ENCODE measurements at regions not wholly inside any gene's neighbourhood (a gene's known extent, or its start where the extent isn't known, plus 50 kb on each side); places are given as distances from the start of the nearest gene placed in this dataset.

DNA sequence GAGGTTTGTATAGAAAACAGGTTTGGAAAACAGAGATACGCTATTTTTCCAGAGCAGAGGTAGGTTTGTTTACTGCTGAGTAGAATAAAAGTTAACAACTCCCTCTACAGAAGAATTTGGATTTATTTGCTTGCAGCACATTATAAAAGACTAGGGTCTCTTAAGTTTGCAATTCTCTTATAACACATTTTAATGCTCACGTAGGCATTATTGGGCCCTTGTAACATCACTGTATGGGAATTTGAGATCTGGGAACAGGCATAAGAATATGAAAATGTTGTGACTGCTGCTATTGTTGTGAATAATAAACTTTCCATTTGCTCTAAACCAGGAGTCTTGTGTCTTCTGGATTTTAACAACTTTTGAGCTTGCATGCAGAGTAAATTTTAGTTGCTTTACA is 128.3 kb upstream of the CADM2 start:
- Histone ChIP-seq H3K27ac (ENCODE audit: low read depth in 1 of 2, low read length in 2 of 2) (no peak overlapping the region), H3K9ac (ENCODE audit: low read depth in 1 of 2, low read length in 2 of 2) (no peak overlapping the region), H3K9me3 (ENCODE audit: control insufficient read depth in 4 of 4, low read length in 3 of 4) (no peaks in the 10 kb centered on the region), H3K4me3 (ENCODE audit: low read depth in 1 of 3, low read length in 3 of 3) (no peak overlapping the region), H3K36me3 (ENCODE audit: control insufficient read depth in 4 of 4, insufficient read depth in 3 of 4, low read depth in 1 of 4, low read length in 3 of 4) (no peaks in the 10 kb centered on the region), H3K4me1 (ENCODE audit: control insufficient read depth in 4 of 4, insufficient read depth in 4 of 4, low read length in 3 of 4) (no peaks in the 10 kb centered on the region), H3K27me3 (ENCODE audit: control insufficient read depth in 4 of 4, insufficient read depth in 4 of 4, low read length in 3 of 4) (no peaks in the 10 kb centered on the region)
- TF ChIP-seq ATF3 (IDR thresholded peaks at IDR 0.05) = no peak
- TF ChIP-seq, protein P1, sequence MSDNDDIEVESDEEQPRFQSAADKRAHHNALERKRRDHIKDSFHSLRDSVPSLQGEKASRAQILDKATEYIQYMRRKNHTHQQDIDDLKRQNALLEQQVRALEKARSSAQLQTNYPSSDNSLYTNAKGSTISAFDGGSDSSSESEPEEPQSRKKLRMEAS (IDR thresholded peaks at IDR 0.05) = no peak
- TF ChIP-seq EGR1 (IDR thresholded peaks at IDR 0.05; ENCODE audit: low read depth in 2 of 2) = no peak
- no peak for TF ChIP-seq GABPA (IDR thresholded peaks at IDR 0.05 in 1 of 2, conservative IDR thresholded peaks at IDR 0.05 in 1 of 2)
- TF ChIP-seq RAD21 (IDR thresholded peaks at IDR 0.05) = no peak
- TF ChIP-seq, protein P2, sequence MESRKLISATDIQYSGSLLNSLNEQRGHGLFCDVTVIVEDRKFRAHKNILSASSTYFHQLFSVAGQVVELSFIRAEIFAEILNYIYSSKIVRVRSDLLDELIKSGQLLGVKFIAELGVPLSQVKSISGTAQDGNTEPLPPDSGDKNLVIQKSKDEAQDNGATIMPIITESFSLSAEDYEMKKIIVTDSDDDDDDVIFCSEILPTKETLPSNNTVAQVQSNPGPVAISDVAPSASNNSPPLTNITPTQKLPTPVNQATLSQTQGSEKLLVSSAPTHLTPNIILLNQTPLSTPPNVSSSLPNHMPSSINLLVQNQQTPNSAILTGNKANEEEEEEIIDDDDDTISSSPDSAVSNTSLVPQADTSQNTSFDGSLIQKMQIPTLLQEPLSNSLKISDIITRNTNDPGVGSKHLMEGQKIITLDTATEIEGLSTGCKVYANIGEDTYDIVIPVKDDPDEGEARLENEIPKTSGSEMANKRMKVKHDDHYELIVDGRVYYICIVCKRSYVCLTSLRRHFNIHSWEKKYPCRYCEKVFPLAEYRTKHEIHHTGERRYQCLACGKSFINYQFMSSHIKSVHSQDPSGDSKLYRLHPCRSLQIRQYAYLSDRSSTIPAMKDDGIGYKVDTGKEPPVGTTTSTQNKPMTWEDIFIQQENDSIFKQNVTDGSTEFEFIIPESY (IDR thresholded peaks at IDR 0.05) = no peak
- TF ChIP-seq CTCF (IDR thresholded peaks at IDR 0.05; ENCODE audit: low read depth, low read length, missing input control) = no peak
- TF ChIP-seq FOXA2 (IDR thresholded peaks at IDR 0.05) = no peak
- TF ChIP-seq RXRA (IDR thresholded peaks at IDR 0.05) = no peak
- TF ChIP-seq, protein P3, sequence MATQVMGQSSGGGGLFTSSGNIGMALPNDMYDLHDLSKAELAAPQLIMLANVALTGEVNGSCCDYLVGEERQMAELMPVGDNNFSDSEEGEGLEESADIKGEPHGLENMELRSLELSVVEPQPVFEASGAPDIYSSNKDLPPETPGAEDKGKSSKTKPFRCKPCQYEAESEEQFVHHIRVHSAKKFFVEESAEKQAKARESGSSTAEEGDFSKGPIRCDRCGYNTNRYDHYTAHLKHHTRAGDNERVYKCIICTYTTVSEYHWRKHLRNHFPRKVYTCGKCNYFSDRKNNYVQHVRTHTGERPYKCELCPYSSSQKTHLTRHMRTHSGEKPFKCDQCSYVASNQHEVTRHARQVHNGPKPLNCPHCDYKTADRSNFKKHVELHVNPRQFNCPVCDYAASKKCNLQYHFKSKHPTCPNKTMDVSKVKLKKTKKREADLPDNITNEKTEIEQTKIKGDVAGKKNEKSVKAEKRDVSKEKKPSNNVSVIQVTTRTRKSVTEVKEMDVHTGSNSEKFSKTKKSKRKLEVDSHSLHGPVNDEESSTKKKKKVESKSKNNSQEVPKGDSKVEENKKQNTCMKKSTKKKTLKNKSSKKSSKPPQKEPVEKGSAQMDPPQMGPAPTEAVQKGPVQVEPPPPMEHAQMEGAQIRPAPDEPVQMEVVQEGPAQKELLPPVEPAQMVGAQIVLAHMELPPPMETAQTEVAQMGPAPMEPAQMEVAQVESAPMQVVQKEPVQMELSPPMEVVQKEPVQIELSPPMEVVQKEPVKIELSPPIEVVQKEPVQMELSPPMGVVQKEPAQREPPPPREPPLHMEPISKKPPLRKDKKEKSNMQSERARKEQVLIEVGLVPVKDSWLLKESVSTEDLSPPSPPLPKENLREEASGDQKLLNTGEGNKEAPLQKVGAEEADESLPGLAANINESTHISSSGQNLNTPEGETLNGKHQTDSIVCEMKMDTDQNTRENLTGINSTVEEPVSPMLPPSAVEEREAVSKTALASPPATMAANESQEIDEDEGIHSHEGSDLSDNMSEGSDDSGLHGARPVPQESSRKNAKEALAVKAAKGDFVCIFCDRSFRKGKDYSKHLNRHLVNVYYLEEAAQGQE (IDR thresholded peaks at IDR 0.05) = no peak
- no peak for TF ChIP-seq NR2F2 (IDR thresholded peaks at IDR 0.05)
- TF ChIP-seq FOXA1 (IDR thresholded peaks at IDR 0.05) = no peak
- TF ChIP-seq JUND (IDR thresholded peaks at IDR 0.05) = no peak
- TF ChIP-seq TAF1 (conservative IDR thresholded peaks at IDR 0.05) = no peak
- TF ChIP-seq YY1 (IDR thresholded peaks at IDR 0.05) = no peak
- no peak for TF ChIP-seq HNF4A (conservative IDR thresholded peaks at IDR 0.05)
- no peak for TF ChIP-seq SP1 (IDR thresholded peaks at IDR 0.05)
- no peak for TF ChIP-seq HNF4G (IDR thresholded peaks at IDR 0.05)
- DNase-seq (ENCODE audit: low spot score) = no peak
- WGBS = 76% methylated on average over 2 of the region's 2 CpGs

Data from liver (tissue), 8 donors.